ENCODE measurements at regions not wholly inside any gene's neighbourhood (a gene's known extent, or its start where the extent isn't known, plus 50 kb on each side); places are given as distances from the start of the nearest gene placed in this dataset.

- in situ Hi-C loops (cut with MboI; ENCODE audit: low sequenced_read_pairs, unreplicated experiment), result loop anchor here (25.0 kb wide), 2 partner anchors 424 to 674 kb away; partner anchors contain the start of gene DUSP10
- DNase-seq (ENCODE audit: low spot score), result no peak
- no peak for TF ChIP-seq CTCF (IDR thresholded peaks at IDR 0.05; ENCODE audit: borderline replicate concordance, control extremely low read depth, extremely low read depth, insufficient read depth, missing control alignments)
These were observed 386.2 kb downstream of the HHIPL2 start for GRCh38 chr1:222161676-222162075.

DNA sequence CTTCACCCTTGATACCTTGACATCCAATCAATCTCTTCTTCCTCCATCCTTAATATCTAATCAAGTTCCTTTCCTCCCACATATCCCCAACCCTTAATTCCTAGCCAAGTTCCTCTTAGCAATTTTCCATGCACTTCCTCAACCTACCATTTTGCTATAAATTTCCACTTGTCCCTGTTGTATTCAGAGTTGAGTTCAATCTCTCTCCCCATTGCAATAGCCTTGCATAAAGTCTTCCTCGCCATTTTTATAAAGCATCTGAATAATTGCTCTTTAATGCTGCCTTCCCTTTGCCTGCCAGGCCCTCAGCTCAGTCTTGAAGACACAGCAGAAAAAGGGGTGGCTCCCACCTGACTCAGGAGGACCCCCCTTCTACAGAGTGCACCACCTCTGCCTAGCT is 390.3 kb downstream of the HHIPL2 start:
- in situ Hi-C loops (cut with MboI; ENCODE audit: low sequenced_read_pairs, unreplicated experiment), result loop anchor here (25.0 kb wide), 2 partner anchors 420 to 670 kb away; partner anchors contain the start of gene DUSP10
- DNase-seq (ENCODE audit: low spot score), result no peak
- TF ChIP-seq CTCF (IDR thresholded peaks at IDR 0.05; ENCODE audit: borderline replicate concordance, control extremely low read depth, extremely low read depth, insufficient read depth, missing control alignments), result no peak

DNA sequence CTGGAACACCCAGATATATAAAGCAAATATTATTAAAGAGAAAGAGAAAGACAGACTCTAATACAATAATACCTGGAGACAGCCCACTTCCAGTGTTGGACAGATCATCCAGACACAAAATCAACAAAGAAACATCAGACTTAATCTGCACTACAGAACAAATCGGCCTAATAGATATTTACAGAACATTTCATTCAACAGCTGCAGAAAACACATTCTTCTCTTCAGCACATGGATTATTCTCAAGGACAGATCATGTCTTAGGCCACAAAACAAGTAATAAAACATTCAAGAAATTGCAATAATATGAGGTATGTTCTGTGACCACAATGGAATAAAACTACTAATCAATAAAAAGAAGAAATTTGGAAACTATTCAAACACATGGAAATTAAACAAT is 398.3 kb upstream of the DUSP10 start:
- in situ Hi-C loops (cut with MboI; ENCODE audit: low sequenced_read_pairs, unreplicated experiment), result no loop called here
- no peak for DNase-seq (ENCODE audit: low spot score)
- no peak for TF ChIP-seq CTCF (IDR thresholded peaks at IDR 0.05; ENCODE audit: borderline replicate concordance, control extremely low read depth, extremely low read depth, insufficient read depth, missing control alignments)

DNA sequence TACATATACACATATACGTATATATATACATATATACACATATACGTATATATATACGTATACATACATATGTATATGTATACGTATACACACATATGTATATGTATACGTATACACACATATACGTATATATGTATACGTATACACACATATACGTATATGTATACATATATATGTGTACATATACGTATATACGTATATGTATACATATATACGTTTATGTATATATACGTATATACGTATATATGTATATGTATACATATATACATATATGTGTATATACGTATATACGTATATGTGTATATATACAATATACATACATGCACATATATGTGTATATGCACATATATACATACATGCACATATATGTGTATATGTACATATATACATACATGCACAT is 396.2 kb upstream of the DUSP10 start:
- no peak for DNase-seq (ENCODE audit: low spot score)
- in situ Hi-C loops (cut with MboI; ENCODE audit: low sequenced_read_pairs, unreplicated experiment), result no loop called here

GRCh38 chr1:222136869-222137268 is 395.0 kb upstream of the DUSP10 start:
- in situ Hi-C loops (cut with MboI; ENCODE audit: low sequenced_read_pairs, unreplicated experiment), result no loop called here
- no peak for TF ChIP-seq CTCF (IDR thresholded peaks at IDR 0.05; ENCODE audit: borderline replicate concordance, control extremely low read depth, extremely low read depth, insufficient read depth, missing control alignments)
- DNase-seq (ENCODE audit: low spot score), result no peak

More for the DNA sequence above, 396.2 kb upstream of the DUSP10 start:
- no peak for TF ChIP-seq CTCF (IDR thresholded peaks at IDR 0.05; ENCODE audit: borderline replicate concordance, control extremely low read depth, extremely low read depth, insufficient read depth, missing control alignments)

- in situ Hi-C loops (cut with MboI; ENCODE audit: low sequenced_read_pairs, unreplicated experiment), result no loop called here
- no peak for TF ChIP-seq CTCF (IDR thresholded peaks at IDR 0.05; ENCODE audit: borderline replicate concordance, control extremely low read depth, extremely low read depth, insufficient read depth, missing control alignments)
- DNase-seq (ENCODE audit: low spot score), result no peak
These were observed 387.2 kb upstream of the DUSP10 start for GRCh38 chr1:222129041-222129440.

Measured in GM13976 (cell line).